ENCODE measurements at regions not wholly inside any gene's neighbourhood (a gene's known extent, or its start where the extent isn't known, plus 50 kb on each side); places are given as distances from the start of the nearest gene placed in this dataset.

DNA sequence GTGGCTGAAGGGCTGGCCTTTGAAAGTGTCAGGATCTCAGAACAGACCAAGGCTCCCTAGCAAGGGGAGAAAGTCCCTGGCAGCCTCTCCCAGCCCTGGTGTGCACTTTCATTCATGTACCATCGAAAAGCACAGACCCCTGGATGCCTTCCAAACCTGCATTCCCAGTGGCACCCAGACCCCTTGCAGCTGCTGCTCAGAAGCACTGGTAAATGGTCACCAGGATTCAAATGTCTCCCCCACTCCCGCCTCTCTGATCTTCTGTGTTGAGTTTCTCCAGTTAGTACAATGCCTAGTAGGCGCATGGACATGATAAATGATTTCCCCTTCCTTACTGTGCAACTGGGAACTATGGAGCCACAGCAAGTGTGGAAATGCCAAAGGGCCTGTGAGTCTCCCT lies 180.0 kb downstream of the GLI2 start:
- TF ChIP-seq, protein P1, sequence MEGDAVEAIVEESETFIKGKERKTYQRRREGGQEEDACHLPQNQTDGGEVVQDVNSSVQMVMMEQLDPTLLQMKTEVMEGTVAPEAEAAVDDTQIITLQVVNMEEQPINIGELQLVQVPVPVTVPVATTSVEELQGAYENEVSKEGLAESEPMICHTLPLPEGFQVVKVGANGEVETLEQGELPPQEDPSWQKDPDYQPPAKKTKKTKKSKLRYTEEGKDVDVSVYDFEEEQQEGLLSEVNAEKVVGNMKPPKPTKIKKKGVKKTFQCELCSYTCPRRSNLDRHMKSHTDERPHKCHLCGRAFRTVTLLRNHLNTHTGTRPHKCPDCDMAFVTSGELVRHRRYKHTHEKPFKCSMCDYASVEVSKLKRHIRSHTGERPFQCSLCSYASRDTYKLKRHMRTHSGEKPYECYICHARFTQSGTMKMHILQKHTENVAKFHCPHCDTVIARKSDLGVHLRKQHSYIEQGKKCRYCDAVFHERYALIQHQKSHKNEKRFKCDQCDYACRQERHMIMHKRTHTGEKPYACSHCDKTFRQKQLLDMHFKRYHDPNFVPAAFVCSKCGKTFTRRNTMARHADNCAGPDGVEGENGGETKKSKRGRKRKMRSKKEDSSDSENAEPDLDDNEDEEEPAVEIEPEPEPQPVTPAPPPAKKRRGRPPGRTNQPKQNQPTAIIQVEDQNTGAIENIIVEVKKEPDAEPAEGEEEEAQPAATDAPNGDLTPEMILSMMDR (IDR thresholded peaks at IDR 0.05; ENCODE audit: extremely low read depth, low read depth, low read length) = no peak
- Histone ChIP-seq H2AFZ (ENCODE audit: low read length) (no peak overlapping the region), H3K27ac (ENCODE audit: low read depth, low read length) (peak overlapping the region; percentile 87), H4K20me1 (ENCODE audit: insufficient read depth, low read length) (peaks cover 3% of the 10 kb centered on the region), H3K4me1 (ENCODE audit: insufficient read depth, low read length) (peaks cover 58% of the 10 kb centered on the region), H3K4me2 (ENCODE audit: insufficient read depth, low read length) (peak overlapping the region; percentile 45), H3K4me3 (ENCODE audit: insufficient read depth, low read length) (no peak overlapping the region), H3K27me3 (ENCODE audit: insufficient read depth, low read length) (no peaks in the 10 kb centered on the region), H3K36me3 (ENCODE audit: insufficient read depth, low read length) (no peaks in the 10 kb centered on the region), H3K9me3 (ENCODE audit: low read depth, low read length) (no peaks in the 10 kb centered on the region), H3K79me2 (ENCODE audit: insufficient read depth, low read length) (peaks cover 55% of the 10 kb centered on the region)
- DNase-seq (ENCODE audit: insufficient read length, low spot score, missing footprints) = no peak

DNA sequence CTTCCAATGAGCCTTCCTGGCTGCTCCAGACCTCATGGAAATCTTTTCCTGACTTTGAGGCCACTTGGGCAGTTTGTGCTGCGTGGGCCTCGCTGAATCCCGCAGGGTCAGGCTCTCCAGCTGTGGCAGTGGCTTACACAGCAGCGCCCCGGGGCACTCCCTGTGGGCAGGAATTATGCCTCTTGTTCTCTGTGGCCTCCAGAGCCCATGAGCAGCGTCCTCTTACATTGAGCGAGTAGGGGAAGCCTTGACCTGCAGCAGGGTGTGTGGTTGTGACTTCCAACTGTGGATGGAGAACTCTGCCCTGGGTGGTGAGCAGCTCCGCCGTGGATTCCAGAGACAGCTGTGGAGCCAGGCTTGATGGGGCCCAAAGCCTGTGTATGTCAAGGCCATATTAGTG lies 180.8 kb downstream of the GLI2 start:
- Histone ChIP-seq H3K4me2 (ENCODE audit: insufficient read depth, low read length) (no peak overlapping the region), H2AFZ (ENCODE audit: low read length) (no peak overlapping the region), H3K27ac (ENCODE audit: low read depth, low read length) (peak overlapping the region; percentile 87), H3K36me3 (ENCODE audit: insufficient read depth, low read length) (no peaks in the 10 kb centered on the region), H3K9me3 (ENCODE audit: low read depth, low read length) (no peaks in the 10 kb centered on the region), H3K79me2 (ENCODE audit: insufficient read depth, low read length) (peaks cover 58% of the 10 kb centered on the region), H4K20me1 (ENCODE audit: insufficient read depth, low read length) (peaks cover 3% of the 10 kb centered on the region), H3K4me3 (ENCODE audit: insufficient read depth, low read length) (no peak overlapping the region), H3K27me3 (ENCODE audit: insufficient read depth, low read length) (no peaks in the 10 kb centered on the region), H3K4me1 (ENCODE audit: insufficient read depth, low read length) (peaks cover 55% of the 10 kb centered on the region)
- no peak for DNase-seq (ENCODE audit: insufficient read length, low spot score, missing footprints)
- TF ChIP-seq, protein P1 (IDR thresholded peaks at IDR 0.05; ENCODE audit: extremely low read depth, low read depth, low read length) = no peak

DNA sequence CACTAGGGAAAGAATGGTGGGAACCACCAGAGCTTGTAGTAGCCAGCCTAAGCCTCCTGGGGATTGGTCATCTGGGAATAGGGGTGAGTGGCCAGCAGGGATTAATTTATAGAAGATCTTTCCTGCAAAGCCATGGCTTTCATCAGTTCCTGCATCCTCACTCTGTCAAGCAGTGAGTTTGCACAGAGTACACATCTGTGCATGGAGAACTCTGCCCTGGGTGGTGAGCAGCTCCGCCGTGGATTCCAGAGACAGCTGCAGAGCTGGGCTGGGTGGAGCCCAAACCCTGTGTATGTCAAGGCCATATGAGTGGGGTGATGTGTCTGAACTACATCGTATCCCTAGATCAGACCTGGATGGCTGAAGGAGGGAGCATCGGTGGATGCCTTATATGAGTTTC lies 182.2 kb downstream of the GLI2 start:
- H3K9me3 ChIP-seq (ENCODE audit: low read depth, low read length) = no peaks in the 10 kb centered on the region
- no peaks in the 10 kb centered on the region for H3K27me3 ChIP-seq (ENCODE audit: insufficient read depth, low read length)
- H3K36me3 ChIP-seq (ENCODE audit: insufficient read depth, low read length) = peaks cover 4% of the 10 kb centered on the region
- peaks cover 3% of the 10 kb centered on the region for H4K20me1 ChIP-seq (ENCODE audit: insufficient read depth, low read length)
- peaks cover 40% of the 10 kb centered on the region for H3K4me1 ChIP-seq (ENCODE audit: insufficient read depth, low read length)
- H3K79me2 ChIP-seq (ENCODE audit: insufficient read depth, low read length) = peaks cover 69% of the 10 kb centered on the region
- no peak overlapping the region for H3K27ac ChIP-seq (ENCODE audit: low read depth, low read length)
- no peak overlapping the region for H3K4me2 ChIP-seq (ENCODE audit: insufficient read depth, low read length)
- H3K4me3 ChIP-seq (ENCODE audit: insufficient read depth, low read length) = no peak overlapping the region
- DNase-seq (ENCODE audit: insufficient read length, low spot score, missing footprints) = peak; percentile 64
- no peak overlapping the region for H2AFZ ChIP-seq (ENCODE audit: low read length)
- TF ChIP-seq, protein P1 (IDR thresholded peaks at IDR 0.05; ENCODE audit: extremely low read depth, low read depth, low read length) = no peak

DNA sequence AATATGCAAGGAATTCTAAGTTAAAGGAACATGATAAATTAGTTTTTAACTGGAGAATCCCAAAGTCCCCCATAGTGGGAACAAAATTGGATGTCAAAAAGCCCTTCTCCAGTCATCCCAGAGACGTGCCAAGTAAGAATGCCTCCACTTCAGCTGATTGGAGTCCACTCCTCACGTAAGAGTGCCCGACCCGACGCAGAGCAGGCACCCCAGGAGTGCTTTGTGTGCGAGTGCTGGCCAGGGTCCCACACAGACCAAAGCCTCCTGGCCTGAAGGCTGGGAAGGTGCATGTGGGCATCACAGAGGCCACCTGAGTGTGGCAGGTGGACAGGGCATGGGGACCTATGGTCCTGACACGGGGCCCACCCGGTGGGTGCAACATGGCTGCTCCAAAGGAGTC lies 183.5 kb downstream of the GLI2 start:
- TF ChIP-seq, protein P1 (IDR thresholded peaks at IDR 0.05; ENCODE audit: extremely low read depth, low read depth, low read length) = no peak
- H3K4me2 ChIP-seq (ENCODE audit: insufficient read depth, low read length) = no peak overlapping the region
- H3K4me1 ChIP-seq (ENCODE audit: insufficient read depth, low read length) = peaks cover 35% of the 10 kb centered on the region
- H2AFZ ChIP-seq (ENCODE audit: low read length) = no peak overlapping the region
- peak; percentile 85 for DNase-seq (ENCODE audit: insufficient read length, low spot score, missing footprints)
- H3K27me3 ChIP-seq (ENCODE audit: insufficient read depth, low read length) = no peaks in the 10 kb centered on the region
- H3K9me3 ChIP-seq (ENCODE audit: low read depth, low read length) = no peaks in the 10 kb centered on the region
- peaks cover 72% of the 10 kb centered on the region for H3K79me2 ChIP-seq (ENCODE audit: insufficient read depth, low read length)
- peak overlapping the region; percentile 90 for H3K27ac ChIP-seq (ENCODE audit: low read depth, low read length)
- peaks cover 3% of the 10 kb centered on the region for H4K20me1 ChIP-seq (ENCODE audit: insufficient read depth, low read length)
- H3K36me3 ChIP-seq (ENCODE audit: insufficient read depth, low read length) = peaks cover 14% of the 10 kb centered on the region
- H3K4me3 ChIP-seq (ENCODE audit: insufficient read depth, low read length) = no peak overlapping the region

Measured in osteoblast (primary cell).